OCI-LY3 (cell line): ENCODE measurements at regions not wholly inside any gene's neighbourhood (a gene's known extent, or its start where the extent isn't known, plus 50 kb on each side); places are given as distances from the start of the nearest gene placed in this dataset.

Experiments
- CTCF ChIP-seq: fragments of 200-600, 300-600 bp; sonication (generic); IDR thresholded peaks from 2 replicates; pipeline ENCODE4 v1.5.1; 2014; ENCODE audit warnings: antibody characterized with exemption, low read length, low read depth
- EZH2phosphoT487 ChIP-seq: fragments of 200-600 bp; shearing (Covaris generic); IDR thresholded peaks from 2 replicates; pipeline ENCODE4 v1.6.1; 2018; ENCODE audit warnings: antibody characterized with exemption, mixed run types, low read depth

- no peak for TF ChIP-seq CTCF
- no peak for TF ChIP-seq EZH2phosphoT487
These were observed 254.1 kb upstream of the SOX21 start for GRCh38 chr13:94966422-94966955.
